Neural cell (in vitro differentiated cells): ENCODE measurements at regions not wholly inside any gene's neighbourhood (a gene's known extent, or its start where the extent isn't known, plus 50 kb on each side); places are given as distances from the start of the nearest gene placed in this dataset.

ENCODE experiments used
- H2AFZ ChIP-seq: fragments of 200-600, 300-800 bp; sonication (generic), shearing (Covaris generic); 2 replicates; pipeline ENCODE4 v1.6.0; 2014; ENCODE audit warnings: low read depth, mild to moderate bottlenecking, antibody characterized with exemption, low read length, moderate library complexity
- H3F3A ChIP-seq: fragments of 200-600 bp; shearing (Covaris generic); 2 replicates; pipeline ENCODE4 v1.6.1; 2016; ENCODE audit warnings: mild to moderate bottlenecking, moderate library complexity, mixed read lengths, antibody characterized with exemption, low read length; ENCODE audit not compliant: insufficient read depth, poor library complexity, severe bottlenecking
- H3K27ac ChIP-seq: fragments of 200-600, 300-800 bp; sonication (generic), shearing (Covaris generic); 2 replicates; pipeline ENCODE4 v1.5.1; 2014; ENCODE audit warnings: mild to moderate bottlenecking, low read length, moderate library complexity
- H3K27me3 ChIP-seq: fragments of 300-800, 200-600 bp; sonication (generic), shearing (Covaris generic); 2 replicates; pipeline ENCODE4 v1.6.0; 2014; ENCODE audit warnings: mild to moderate bottlenecking, low read depth, low read length, moderate library complexity; ENCODE audit not compliant: insufficient read depth
- H3K36me3 ChIP-seq: fragments of 300-800, 200-600 bp; sonication (generic), shearing (Covaris generic); 2 replicates; pipeline ENCODE4 v1.5.1; 2014; ENCODE audit warnings: mild to moderate bottlenecking, antibody characterized with exemption, low read length, moderate library complexity; ENCODE audit not compliant: insufficient read depth
- H3K4me2 ChIP-seq: fragments of 300-800, 200-600 bp; sonication (generic), shearing (Covaris generic); 2 replicates; pipeline ENCODE4 v1.6.0; 2014; ENCODE audit warnings: mild to moderate bottlenecking, low read length
- H3K4me3 ChIP-seq: fragments of 300-800, 200-600 bp; sonication (generic), shearing (Covaris generic); 2 replicates; pipeline ENCODE4 v1.5.1; 2014; ENCODE audit warnings: mild to moderate bottlenecking, low read length, moderate library complexity
- H3K79me2 ChIP-seq: fragments of 200-600 bp; shearing (Covaris generic); replicated peaks from 2 replicates; pipeline ENCODE4 v1.6.0; 2014; ENCODE audit warnings: mild to moderate bottlenecking, low read length, moderate library complexity; ENCODE audit not compliant: insufficient read depth
- H3K9ac ChIP-seq: fragments of 300-800, 200-600 bp; sonication (generic), shearing (Covaris generic); 2 replicates; pipeline ENCODE4 v1.6.1; 2016; ENCODE audit warnings: mild to moderate bottlenecking, low read length, mixed read lengths
- H3K9me2 ChIP-seq: fragments of 200-600 bp; shearing (Covaris generic); 2 replicates; pipeline ENCODE4 v1.6.1; 2016; ENCODE audit warnings: mild to moderate bottlenecking, low read length, mixed read lengths; ENCODE audit not compliant: insufficient read depth
- H3K9me3 ChIP-seq: fragments of 200-600, 300-800 bp; sonication (generic), shearing (Covaris generic); 2 replicates; pipeline ENCODE4 v1.6.1; 2016; ENCODE audit warnings: mild to moderate bottlenecking, mixed run types, low read length, moderate library complexity, mixed read lengths
- H4K20me1 ChIP-seq: fragments of 200-600 bp; shearing (Covaris generic); 2 replicates; pipeline ENCODE4 v1.6.1; 2016; ENCODE audit warnings: mild to moderate bottlenecking, mixed run types; ENCODE audit not compliant: insufficient read depth
- EP300 ChIP-seq: fragments of 450-650 bp; conservative IDR thresholded peaks from 2 replicates; pipeline ENCODE4 v1.6.1; 2014; ENCODE audit warnings: antibody characterized with exemption, mild to moderate bottlenecking, moderate library complexity; ENCODE audit not compliant: poor library complexity, severe bottlenecking
- EZH2 ChIP-seq: fragments of 200-600, 300-800 bp; shearing (Covaris generic), sonication (generic); IDR thresholded peaks from 2 replicates; pipeline ENCODE4 v1.6.1; 2014; ENCODE audit warnings: antibody characterized with exemption, low read length, borderline replicate concordance, mild to moderate bottlenecking; ENCODE audit not compliant: insufficient read depth, poor library complexity, severe bottlenecking
- MXI1 ChIP-seq: fragments of 450-650 bp; conservative IDR thresholded peaks from 2 replicates; pipeline ENCODE4 v1.6.1; 2014; ENCODE audit warnings: antibody characterized with exemption, mild to moderate bottlenecking; ENCODE audit not compliant: poor library complexity, severe bottlenecking
- POLR2AphosphoS5 ChIP-seq: IDR thresholded peaks from 2 replicates; pipeline ENCODE4 v1.6.1; 2012
- RAD21 ChIP-seq: fragments of 450-650 bp; conservative IDR thresholded peaks from 2 replicates; pipeline ENCODE4 v1.6.1; 2014; ENCODE audit warnings: antibody characterized with exemption, mild to moderate bottlenecking, moderate library complexity
- SMC3 ChIP-seq: fragments of 450-650 bp; conservative IDR thresholded peaks from 2 replicates; pipeline ENCODE4 v1.6.1; 2014; ENCODE audit warnings: antibody characterized with exemption, mild to moderate bottlenecking, moderate library complexity; ENCODE audit not compliant: poor library complexity
- TAF1 ChIP-seq: IDR thresholded peaks from 2 replicates; pipeline ENCODE4 v1.6.1; 2012; ENCODE audit warnings: low read depth
- TF ChIP-seq, protein P1 (sequence below): fragments of 450-650 bp; IDR thresholded peaks from 2 replicates; pipeline ENCODE4 v1.5.1; 2014; ENCODE audit warnings: antibody characterized with exemption, mild to moderate bottlenecking, moderate library complexity; ENCODE audit not compliant: poor library complexity, severe bottlenecking
- TF ChIP-seq, protein P2 (sequence below): IDR thresholded peaks from 2 replicates; pipeline ENCODE4 v1.6.1; 2012; ENCODE audit warnings: borderline replicate concordance

DNA sequence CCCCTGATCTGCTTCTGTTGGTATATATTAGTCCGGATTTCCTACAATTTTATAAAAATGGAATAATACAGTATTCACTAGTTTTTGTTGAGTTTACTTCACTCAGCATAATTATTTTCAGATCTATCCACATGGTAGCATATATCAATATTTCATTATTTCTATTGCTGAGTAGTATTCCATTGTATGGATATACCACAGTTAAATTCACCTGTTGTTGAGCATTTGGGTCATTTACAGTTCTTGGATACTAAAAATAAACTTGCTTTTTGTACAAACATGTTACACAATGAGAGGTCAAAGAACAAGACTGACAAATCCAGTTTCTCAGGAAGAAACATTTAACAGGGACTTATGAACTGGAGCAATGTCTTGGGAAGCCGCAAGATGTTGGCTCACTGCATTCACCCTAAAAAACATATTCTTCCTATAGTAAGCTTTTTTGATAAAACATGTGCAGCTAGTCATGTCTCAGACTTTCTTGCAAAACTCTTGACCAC lies 126.9 kb upstream of the HS3ST2 start:
- Histone ChIP-seq H3K4me3 (no peak overlapping the region), H3K36me3 (no peaks in the 10 kb centered on the region), H2AFZ (no peak overlapping the region), H3K27me3 (no peaks in the 10 kb centered on the region), H4K20me1 (no peaks in the 10 kb centered on the region), H3K9me2 (no peaks in the 10 kb centered on the region), H3K79me2 (no peaks in the 10 kb centered on the region), H3K4me2 (no peak overlapping the region), H3K27ac (no peak overlapping the region), H3K9me3 (no peaks in the 10 kb centered on the region), H3F3A (no peaks in the 10 kb centered on the region), H3K9ac (no peak overlapping the region)
- TF ChIP-seq, protein P1, sequence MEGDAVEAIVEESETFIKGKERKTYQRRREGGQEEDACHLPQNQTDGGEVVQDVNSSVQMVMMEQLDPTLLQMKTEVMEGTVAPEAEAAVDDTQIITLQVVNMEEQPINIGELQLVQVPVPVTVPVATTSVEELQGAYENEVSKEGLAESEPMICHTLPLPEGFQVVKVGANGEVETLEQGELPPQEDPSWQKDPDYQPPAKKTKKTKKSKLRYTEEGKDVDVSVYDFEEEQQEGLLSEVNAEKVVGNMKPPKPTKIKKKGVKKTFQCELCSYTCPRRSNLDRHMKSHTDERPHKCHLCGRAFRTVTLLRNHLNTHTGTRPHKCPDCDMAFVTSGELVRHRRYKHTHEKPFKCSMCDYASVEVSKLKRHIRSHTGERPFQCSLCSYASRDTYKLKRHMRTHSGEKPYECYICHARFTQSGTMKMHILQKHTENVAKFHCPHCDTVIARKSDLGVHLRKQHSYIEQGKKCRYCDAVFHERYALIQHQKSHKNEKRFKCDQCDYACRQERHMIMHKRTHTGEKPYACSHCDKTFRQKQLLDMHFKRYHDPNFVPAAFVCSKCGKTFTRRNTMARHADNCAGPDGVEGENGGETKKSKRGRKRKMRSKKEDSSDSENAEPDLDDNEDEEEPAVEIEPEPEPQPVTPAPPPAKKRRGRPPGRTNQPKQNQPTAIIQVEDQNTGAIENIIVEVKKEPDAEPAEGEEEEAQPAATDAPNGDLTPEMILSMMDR = no peak
- TF ChIP-seq MXI1 (no peak), EZH2 (no peak), TAF1 (no peak), POLR2AphosphoS5 (no peak), RAD21 (no peak), SMC3 (no peak), EP300 (no peak)

GRCh38 chr16:22688463-22688862 lies 125.5 kb upstream of the HS3ST2 start:
- no peaks in the 10 kb centered on the region for H3K36me3 ChIP-seq
- H3F3A ChIP-seq = no peaks in the 10 kb centered on the region
- no peak overlapping the region for H3K27ac ChIP-seq
- H2AFZ ChIP-seq = no peak overlapping the region
- no peaks in the 10 kb centered on the region for H4K20me1 ChIP-seq
- no peak for TF ChIP-seq RAD21
- TF ChIP-seq TAF1 = no peak
- TF ChIP-seq, protein P1 = no peak
- TF ChIP-seq MXI1 = no peak
- TF ChIP-seq SMC3 = no peak
- no peak for TF ChIP-seq POLR2AphosphoS5
- no peak for TF ChIP-seq EP300
- TF ChIP-seq, protein P2, sequence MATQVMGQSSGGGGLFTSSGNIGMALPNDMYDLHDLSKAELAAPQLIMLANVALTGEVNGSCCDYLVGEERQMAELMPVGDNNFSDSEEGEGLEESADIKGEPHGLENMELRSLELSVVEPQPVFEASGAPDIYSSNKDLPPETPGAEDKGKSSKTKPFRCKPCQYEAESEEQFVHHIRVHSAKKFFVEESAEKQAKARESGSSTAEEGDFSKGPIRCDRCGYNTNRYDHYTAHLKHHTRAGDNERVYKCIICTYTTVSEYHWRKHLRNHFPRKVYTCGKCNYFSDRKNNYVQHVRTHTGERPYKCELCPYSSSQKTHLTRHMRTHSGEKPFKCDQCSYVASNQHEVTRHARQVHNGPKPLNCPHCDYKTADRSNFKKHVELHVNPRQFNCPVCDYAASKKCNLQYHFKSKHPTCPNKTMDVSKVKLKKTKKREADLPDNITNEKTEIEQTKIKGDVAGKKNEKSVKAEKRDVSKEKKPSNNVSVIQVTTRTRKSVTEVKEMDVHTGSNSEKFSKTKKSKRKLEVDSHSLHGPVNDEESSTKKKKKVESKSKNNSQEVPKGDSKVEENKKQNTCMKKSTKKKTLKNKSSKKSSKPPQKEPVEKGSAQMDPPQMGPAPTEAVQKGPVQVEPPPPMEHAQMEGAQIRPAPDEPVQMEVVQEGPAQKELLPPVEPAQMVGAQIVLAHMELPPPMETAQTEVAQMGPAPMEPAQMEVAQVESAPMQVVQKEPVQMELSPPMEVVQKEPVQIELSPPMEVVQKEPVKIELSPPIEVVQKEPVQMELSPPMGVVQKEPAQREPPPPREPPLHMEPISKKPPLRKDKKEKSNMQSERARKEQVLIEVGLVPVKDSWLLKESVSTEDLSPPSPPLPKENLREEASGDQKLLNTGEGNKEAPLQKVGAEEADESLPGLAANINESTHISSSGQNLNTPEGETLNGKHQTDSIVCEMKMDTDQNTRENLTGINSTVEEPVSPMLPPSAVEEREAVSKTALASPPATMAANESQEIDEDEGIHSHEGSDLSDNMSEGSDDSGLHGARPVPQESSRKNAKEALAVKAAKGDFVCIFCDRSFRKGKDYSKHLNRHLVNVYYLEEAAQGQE = no peak
- H3K4me3 ChIP-seq = no peak overlapping the region
- no peaks in the 10 kb centered on the region for H3K9me2 ChIP-seq
- H3K4me2 ChIP-seq = no peak overlapping the region
- H3K27me3 ChIP-seq = no peaks in the 10 kb centered on the region
- no peaks in the 10 kb centered on the region for H3K79me2 ChIP-seq
- H3K9ac ChIP-seq = no peak overlapping the region
- no peaks in the 10 kb centered on the region for H3K9me3 ChIP-seq
